OCI-LY1 (cell line): ENCODE measurements at regions not wholly inside any gene's neighbourhood (a gene's known extent, or its start where the extent isn't known, plus 50 kb on each side); places are given as distances from the start of the nearest gene placed in this dataset.

Source experiments
- CTCF ChIP-seq: fragments of 200-600 bp; sonication (generic), shearing (Covaris generic); IDR thresholded peaks from 2 replicates; pipeline ENCODE4 v1.5.1; 2017; ENCODE audit warnings: mild to moderate bottlenecking, antibody characterized with exemption, low read length, moderate library complexity, mixed read lengths
- EZH2 ChIP-seq: fragments of 200-600 bp; sonication (generic), shearing (Covaris generic); IDR thresholded peaks from 2 replicates; pipeline ENCODE4 v1.8.0; 2017; ENCODE audit warnings: borderline replicate concordance, mixed run types, mild to moderate bottlenecking, antibody characterized with exemption, low read length, moderate library complexity, mixed read lengths

GRCh38 chr6:88483424-88483823, 317.3 kb upstream of the CNR1 start:
- TF ChIP-seq CTCF (no peak), EZH2 (no peak)
